Gastroesophageal sphincter (tissue), 4 donors: ENCODE measurements at regions not wholly inside any gene's neighbourhood (a gene's known extent, or its start where the extent isn't known, plus 50 kb on each side); places are given as distances from the start of the nearest gene placed in this dataset.
"Not testable (repeated sequence)": the region's sequence is repeated elsewhere in the genome, so short reads cannot be mapped to it uniquely, and the experiment has no call there.

Source experiments
- ATAC-seq: fragments of 150-250 bp; one replicate; pipeline ENCODE4 v1.9.1; 2016; ENCODE audit warnings: mild to moderate bottlenecking, moderate library complexity
- H3K27ac ChIP-seq, 4 donors: fragments of 200-600 bp; sonication (generic) in 3 of 4; 1 replicate in 3 of 4; 2 replicates in 1 of 4; pipeline ENCODE4 v1.5.1; 2016 to 2019
- H3K27me3 ChIP-seq: fragments of 200-600 bp; sonication (generic); one replicate; pipeline ENCODE4 v1.5.1; 2019
- H3K36me3 ChIP-seq, 2 donors: fragments of 200-600 bp; sonication (generic); one replicate each; pipeline ENCODE4 v1.5.1; 2019; ENCODE audit warnings: control low read depth in 1 of 2
- H3K4me1 ChIP-seq, 3 donors: fragments of 200-600 bp; sonication (generic); 1 replicate in 2 of 3; 2 replicates in 1 of 3; pipeline ENCODE4 v1.5.1; 2016 to 2019; ENCODE audit warnings: control low read depth in 2 of 3
- H3K4me3 ChIP-seq, 2 donors: fragments of 200-600 bp; sonication (generic); one replicate each; pipeline ENCODE4 v1.5.1; 2019; ENCODE audit warnings: mild to moderate bottlenecking in 1 of 2, moderate library complexity in 1 of 2
- H3K9me3 ChIP-seq, 3 donors: fragments of 200-600 bp; sonication (generic); one replicate each; pipeline ENCODE4 v1.5.1; 2017 to 2019; ENCODE audit warnings: control low read depth in 2 of 3
- CTCF ChIP-seq, 4 experiments: fragments of 200-600 bp in 2 of 4; fragments of 450-650 bp in 2 of 4; sonication (generic) in 1 of 4; IDR thresholded peaks; one replicate each; pipeline ENCODE4 v1.5.1; 2017 to 2019; ENCODE audit warnings: antibody characterized with exemption in 4 of 4, mild to moderate bottlenecking in 2 of 4, moderate library complexity in 2 of 4
- EP300 ChIP-seq: sonication (generic); formaldehyde crosslinking; IDR thresholded peaks from one replicate; pipeline ENCODE4 v1.6.1; 2017; ENCODE audit warnings: antibody characterized with exemption, mild to moderate bottlenecking
- POLR2A ChIP-seq, 2 donors: fragments of 450-650 bp; IDR thresholded peaks; one replicate each; pipeline ENCODE4 v1.6.1; 2017; ENCODE audit warnings: antibody characterized with exemption in 2 of 2, mild to moderate bottlenecking in 2 of 2, moderate library complexity in 1 of 2
- POLR2AphosphoS5 ChIP-seq: sonication (generic); formaldehyde crosslinking; IDR thresholded peaks from one replicate; pipeline ENCODE4 v1.6.1; 2017; ENCODE audit warnings: antibody characterized with exemption
- WGBS, 2 donors: methylation state at CpG; one replicate each; pipeline ENCODE4 v1.1.5; 2018; ENCODE audit warnings: low coverage in 1 of 2; 5-methylcytosine and 5-hydroxymethylcytosine counted together

GRCh38 chr15:92846741-92847140, 53.4 kb upstream of the CHD2 start:
- ATAC-seq, result no peak
- no peak overlapping the region for H3K4me3 ChIP-seq
- no peak for TF ChIP-seq CTCF (IDR thresholded peaks at IDR 0.05)
- no peak for TF ChIP-seq EP300
- TF ChIP-seq POLR2A (IDR thresholded peaks at IDR 0.05), result no peak
- TF ChIP-seq POLR2AphosphoS5, result no peak
- no peak overlapping the region for H3K27ac ChIP-seq
- H3K4me1 ChIP-seq, result peaks cover 0 to 7% (median 0%) of the 10 kb centered on the region in 3 donors
- WGBS, 2 donors, result 67 to 81% methylated on average over 1 of the region's 1 CpG
- no peaks in the 10 kb centered on the region for H3K9me3 ChIP-seq
- H3K36me3 ChIP-seq, result no peaks in the 10 kb centered on the region
- H3K27me3 ChIP-seq, result no peaks in the 10 kb centered on the region

- 91 to 95% methylated on average over 5 of the region's 5 CpGs for WGBS, 2 donors
- no peak overlapping the region for H3K27ac ChIP-seq
- peaks cover 0 to 7% (median 0%) of the 10 kb centered on the region in 3 donors for H3K4me1 ChIP-seq
- ATAC-seq, result no peak
- no peak for TF ChIP-seq POLR2A (IDR thresholded peaks at IDR 0.05)
- no peak for TF ChIP-seq CTCF (IDR thresholded peaks at IDR 0.05)
- TF ChIP-seq POLR2AphosphoS5, result no peak
- TF ChIP-seq EP300, result no peak
- H3K27me3 ChIP-seq, result no peaks in the 10 kb centered on the region
- H3K4me3 ChIP-seq, result no peak overlapping the region
- H3K36me3 ChIP-seq, result no peaks in the 10 kb centered on the region
- no peaks in the 10 kb centered on the region for H3K9me3 ChIP-seq
Observed at GRCh38 chr15:92847841-92848240, 52.3 kb upstream of the CHD2 start.

- 96 to 100% methylated on average over 6 of the region's 7 CpGs for WGBS, 2 donors
- no peak overlapping the region for H3K27ac ChIP-seq
- H3K4me1 ChIP-seq, result peaks cover 0 to 7% (median 0%) of the 10 kb centered on the region in 3 donors
- H3K27me3 ChIP-seq, result no peaks in the 10 kb centered on the region
- ATAC-seq, result no peak
- TF ChIP-seq POLR2A (IDR thresholded peaks at IDR 0.05) (no peak), EP300 (no peak), CTCF (IDR thresholded peaks at IDR 0.05) (no peak)
- no peaks in the 10 kb centered on the region for H3K36me3 ChIP-seq
- no peak overlapping the region for H3K4me3 ChIP-seq
- no peaks in the 10 kb centered on the region for H3K9me3 ChIP-seq
Observed at GRCh38 chr15:92848464-92848851, 51.7 kb upstream of the CHD2 start.

- ATAC-seq, result no peak
- WGBS, 2 donors, result 79 to 89% methylated on average over 10 to 11 of the region's 13 CpGs
- H3K27ac ChIP-seq, result no peak overlapping the region
Observed at GRCh38 chr15:92848852-92849598, 51.1 kb upstream of the CHD2 start.

GRCh38 chr15:92850218-92850617, 49.9 kb upstream of the CHD2 start:
- H3K27me3 ChIP-seq, H3K4me3 ChIP-seq, ATAC-seq, H3K4me1 ChIP-seq, H3K36me3 ChIP-seq, H3K9me3 ChIP-seq, H3K27ac ChIP-seq: not testable (repeated sequence)
- WGBS, 2 donors, result 93% methylated on average over 2 of the region's 3 CpGs; no CpG with 5 or more reads in 1 of the 2 donors

More at GRCh38 chr15:92848852-92849598, 51.1 kb upstream of the CHD2 start:
- no peaks in the 10 kb centered on the region for H3K36me3 ChIP-seq
- TF ChIP-seq CTCF (IDR thresholded peaks at IDR 0.05) (no peak), POLR2A (IDR thresholded peaks at IDR 0.05) (no peak), POLR2AphosphoS5 (no peak), EP300 (no peak)
- peaks cover 0 to 7% (median 0%) of the 10 kb centered on the region in 3 donors for H3K4me1 ChIP-seq
- H3K27me3 ChIP-seq, result no peaks in the 10 kb centered on the region
- no peak overlapping the region for H3K4me3 ChIP-seq
- H3K9me3 ChIP-seq, result no peaks in the 10 kb centered on the region
